ENCODE measurements at regions not wholly inside any gene's neighbourhood (a gene's known extent, or its start where the extent isn't known, plus 50 kb on each side); places are given as distances from the start of the nearest gene placed in this dataset.

DNA sequence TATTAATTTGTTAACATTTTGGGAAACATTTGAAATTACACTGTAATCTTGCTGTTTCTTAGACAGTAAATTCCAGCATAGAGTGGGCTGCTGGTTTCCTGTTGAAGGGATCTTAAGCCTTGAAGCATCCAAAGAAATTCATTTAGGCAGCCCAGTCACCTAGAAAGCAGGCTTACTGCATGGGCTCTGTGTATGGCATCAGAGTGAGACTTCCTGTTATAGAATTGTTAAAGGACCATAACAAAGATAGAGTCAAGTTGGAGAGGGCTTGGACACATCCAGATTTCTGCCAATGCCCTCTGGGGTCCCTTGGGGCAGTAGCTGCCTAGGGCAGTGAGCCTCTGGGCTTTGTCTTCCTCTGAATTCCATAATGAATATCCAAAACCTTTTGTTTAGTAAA is 149.2 kb downstream of the DYRK2 start:
- Histone ChIP-seq H3K36me3 (replicated peaks in 1 of 2; ENCODE audit: control insufficient read depth in 2 of 2, insufficient read depth in 2 of 2, low read length in 2 of 2) (no peaks in the 10 kb centered on the region), H3K79me1 (ENCODE audit: low read depth, low read length) (no peaks in the 10 kb centered on the region), H2BK15ac (ENCODE audit: low read length) (no peak overlapping the region), H3K4ac (ENCODE audit: low read length) (no peak overlapping the region), H3K14ac (ENCODE audit: low read length) (no peak overlapping the region), H2AFZ (ENCODE audit: low read length) (no peak overlapping the region), H3K18ac (ENCODE audit: low read length) (no peak overlapping the region), H3K4me2 (ENCODE audit: insufficient read depth, low read length, poor library complexity, severe bottlenecking) (no peak overlapping the region), H2AK5ac (ENCODE audit: low read depth, low read length) (no peak overlapping the region), H2BK5ac (ENCODE audit: low read length) (no peak overlapping the region), H3K23ac (ENCODE audit: low read depth, low read length, poor library complexity) (no peak overlapping the region), H3K9ac (ENCODE audit: low read depth, low read length, poor library complexity) (no peak overlapping the region), H3K4me3 (ENCODE audit: low read length in 2 of 2) (no peak overlapping the region), H3K9me3 (replicated peaks in 1 of 2; ENCODE audit: control insufficient read depth in 2 of 2, insufficient read depth in 1 of 2, low read depth in 1 of 2, low read length in 2 of 2) (no peaks in the 10 kb centered on the region), H4K8ac (ENCODE audit: low read depth, low read length) (no peak overlapping the region), H4K91ac (ENCODE audit: low read depth, low read length, poor library complexity) (no peak overlapping the region), H3K27me3 (ENCODE audit: control insufficient read depth in 3 of 3, insufficient read depth in 3 of 3, low read depth in 1 of 3, low read length in 3 of 3) (no peaks in the 10 kb centered on the region), H2BK120ac (ENCODE audit: low read depth, low read length) (no peak overlapping the region), H2BK12ac (ENCODE audit: low read length) (no peak overlapping the region), H3K27ac (replicated peaks; ENCODE audit: low read length) (no peak overlapping the region), H3K4me1 (ENCODE audit: control insufficient read depth in 2 of 2, insufficient read depth in 1 of 2, low read depth in 1 of 2, low read length in 2 of 2) (peaks cover 0 to 9% of the 10 kb centered on the region in 2 donors)
- no peak for DNase-seq (ENCODE audit: low spot score)

DNA sequence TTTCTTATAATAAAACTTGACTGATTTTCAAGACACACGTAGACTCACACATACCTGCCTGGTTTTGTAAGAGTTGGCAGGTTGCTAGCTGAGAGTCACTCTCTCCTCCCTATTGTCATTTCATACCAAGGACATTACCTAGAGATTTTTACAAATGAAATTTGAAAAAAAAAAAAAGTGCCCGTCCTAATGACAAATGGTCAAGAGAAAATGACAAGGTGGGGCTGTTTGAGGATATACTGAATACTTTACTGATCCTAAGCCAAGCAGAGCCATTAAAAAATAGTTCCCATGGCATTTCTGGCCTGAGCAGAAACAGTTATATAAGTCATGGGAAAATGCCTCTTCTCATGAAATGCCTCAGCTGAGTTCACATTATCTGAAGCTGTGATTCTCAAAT is 150.2 kb downstream of the DYRK2 start:
- Histone ChIP-seq H2BK120ac (ENCODE audit: low read depth, low read length) (no peak overlapping the region), H2AFZ (ENCODE audit: low read length) (no peak overlapping the region), H3K4me3 (ENCODE audit: low read length in 2 of 2) (no peak overlapping the region), H2BK5ac (ENCODE audit: low read length) (no peak overlapping the region), H3K4me1 (ENCODE audit: control insufficient read depth in 2 of 2, insufficient read depth in 1 of 2, low read depth in 1 of 2, low read length in 2 of 2) (peaks cover 0 to 14% of the 10 kb centered on the region in 2 donors), H2BK15ac (ENCODE audit: low read length) (no peak overlapping the region), H3K18ac (ENCODE audit: low read length) (no peak overlapping the region), H3K27me3 (ENCODE audit: control insufficient read depth in 3 of 3, insufficient read depth in 3 of 3, low read depth in 1 of 3, low read length in 3 of 3) (no peaks in the 10 kb centered on the region), H2AK5ac (ENCODE audit: low read depth, low read length) (no peak overlapping the region), H3K79me1 (ENCODE audit: low read depth, low read length) (no peaks in the 10 kb centered on the region), H4K8ac (ENCODE audit: low read depth, low read length) (no peak overlapping the region), H3K27ac (replicated peaks; ENCODE audit: low read length) (no peak overlapping the region), H3K14ac (ENCODE audit: low read length) (no peak overlapping the region), H2BK12ac (ENCODE audit: low read length) (no peak overlapping the region), H3K36me3 (replicated peaks in 1 of 2; ENCODE audit: control insufficient read depth in 2 of 2, insufficient read depth in 2 of 2, low read length in 2 of 2) (no peaks in the 10 kb centered on the region), H4K91ac (ENCODE audit: low read depth, low read length, poor library complexity) (no peak overlapping the region), H3K4ac (ENCODE audit: low read length) (no peak overlapping the region), H3K23ac (ENCODE audit: low read depth, low read length, poor library complexity) (no peak overlapping the region), H3K9ac (ENCODE audit: low read depth, low read length, poor library complexity) (no peak overlapping the region), H3K9me3 (replicated peaks in 1 of 2; ENCODE audit: control insufficient read depth in 2 of 2, insufficient read depth in 1 of 2, low read depth in 1 of 2, low read length in 2 of 2) (no peaks in the 10 kb centered on the region), H3K4me2 (ENCODE audit: insufficient read depth, low read length, poor library complexity, severe bottlenecking) (no peak overlapping the region)
- WGBS, 2 donors (ENCODE audit: extremely low coverage in 2 of 2, insufficient read length in 2 of 2, insufficient replicate concordance in 1 of 2): no CpG with 5 or more reads among the region's 2 CpGs
- DNase-seq (ENCODE audit: low spot score): no peak

DNA sequence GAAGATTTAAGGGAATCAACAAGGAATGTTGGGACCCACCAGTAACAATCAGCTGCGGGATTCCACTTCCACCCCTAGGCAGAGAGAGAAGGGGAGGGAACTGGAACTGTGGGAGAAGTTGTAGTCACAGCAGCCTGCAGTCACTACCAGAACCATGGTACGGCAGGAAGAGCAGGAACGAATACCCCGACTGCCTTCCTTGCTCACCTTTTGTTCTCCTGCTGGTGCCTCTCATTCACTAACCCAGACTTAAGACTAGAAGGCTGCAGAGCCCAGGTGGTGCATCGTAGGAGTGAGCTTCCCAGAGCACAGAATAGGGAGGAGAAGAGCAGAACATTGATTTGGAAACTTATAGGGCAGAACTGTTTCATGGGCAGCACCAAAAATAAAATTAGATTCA is 154.2 kb downstream of the DYRK2 start:
- Histone ChIP-seq H3K27me3 (ENCODE audit: control insufficient read depth in 3 of 3, insufficient read depth in 3 of 3, low read depth in 1 of 3, low read length in 3 of 3) (peaks cover 0 to 3% (median 0%) of the 10 kb centered on the region in 3 experiments), H3K9me3 (replicated peaks in 1 of 2; ENCODE audit: control insufficient read depth in 2 of 2, insufficient read depth in 1 of 2, low read depth in 1 of 2, low read length in 2 of 2) (no peaks in the 10 kb centered on the region), H3K4me2 (ENCODE audit: insufficient read depth, low read length, poor library complexity, severe bottlenecking) (no peak overlapping the region), H2BK5ac (ENCODE audit: low read length) (no peak overlapping the region), H4K91ac (ENCODE audit: low read depth, low read length, poor library complexity) (no peak overlapping the region), H3K27ac (replicated peaks; ENCODE audit: low read length) (no peak overlapping the region), H4K8ac (ENCODE audit: low read depth, low read length) (no peak overlapping the region), H3K23ac (ENCODE audit: low read depth, low read length, poor library complexity) (no peak overlapping the region), H2BK120ac (ENCODE audit: low read depth, low read length) (no peak overlapping the region), H3K4ac (ENCODE audit: low read length) (no peak overlapping the region), H3K79me1 (ENCODE audit: low read depth, low read length) (no peaks in the 10 kb centered on the region), H3K9ac (ENCODE audit: low read depth, low read length, poor library complexity) (no peak overlapping the region), H2AK5ac (ENCODE audit: low read depth, low read length) (no peak overlapping the region), H3K4me1 (ENCODE audit: control insufficient read depth in 2 of 2, insufficient read depth in 1 of 2, low read depth in 1 of 2, low read length in 2 of 2) (peaks cover 0 to 11% of the 10 kb centered on the region in 2 donors), H2AFZ (ENCODE audit: low read length) (no peak overlapping the region), H3K14ac (ENCODE audit: low read length) (no peak overlapping the region), H3K36me3 (replicated peaks in 1 of 2; ENCODE audit: control insufficient read depth in 2 of 2, insufficient read depth in 2 of 2, low read length in 2 of 2) (no peaks in the 10 kb centered on the region), H3K18ac (ENCODE audit: low read length) (no peak overlapping the region), H3K4me3 (ENCODE audit: low read length in 2 of 2) (no peak overlapping the region), H2BK12ac (ENCODE audit: low read length) (no peak overlapping the region), H2BK15ac (ENCODE audit: low read length) (no peak overlapping the region)
- WGBS, 2 donors (ENCODE audit: extremely low coverage in 2 of 2, insufficient read length in 2 of 2, insufficient replicate concordance in 1 of 2): no CpG with 5 or more reads among the region's 5 CpGs
- DNase-seq (ENCODE audit: low spot score): no peak

DNA sequence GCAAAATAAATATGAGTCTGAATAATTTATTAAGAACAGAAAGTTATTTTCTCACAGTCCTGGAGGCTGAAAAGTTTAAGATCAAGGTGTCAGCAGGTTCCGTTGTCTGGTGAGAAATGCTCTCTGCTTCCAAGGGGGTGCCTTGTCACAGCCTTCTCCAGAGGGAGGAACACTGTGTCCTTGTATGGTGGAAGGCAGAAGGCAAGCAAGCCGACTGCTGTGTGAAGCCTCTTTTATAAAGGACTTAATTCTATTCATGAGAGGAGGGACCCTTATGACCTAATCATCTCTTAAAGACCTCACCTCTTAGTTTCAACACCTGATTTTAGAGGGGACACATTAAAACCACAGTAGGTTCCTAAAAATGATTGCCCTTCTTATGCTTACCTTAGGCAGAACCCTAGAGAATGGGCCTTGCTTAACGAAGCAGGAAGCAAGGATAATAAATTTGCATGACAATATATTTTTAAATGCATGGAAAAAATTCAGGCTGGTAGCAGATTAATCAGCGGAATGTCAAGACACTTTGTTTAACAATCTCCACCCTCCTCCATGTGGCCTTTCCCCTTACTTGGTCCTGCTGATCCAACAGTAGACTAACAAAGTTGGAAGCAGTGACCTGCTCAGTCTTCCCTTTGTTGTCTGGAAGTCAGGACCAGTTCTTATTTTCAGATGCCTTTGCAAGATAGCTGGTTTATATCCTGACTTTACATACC is 154.9 kb downstream of the DYRK2 start:
- H3K4me3 ChIP-seq (ENCODE audit: low read length in 2 of 2): no peak overlapping the region
- H3K9me3 ChIP-seq (replicated peaks in 1 of 2; ENCODE audit: control insufficient read depth in 2 of 2, insufficient read depth in 1 of 2, low read depth in 1 of 2, low read length in 2 of 2): no peaks in the 10 kb centered on the region
- H2BK15ac ChIP-seq (ENCODE audit: low read length): no peak overlapping the region
- H3K9ac ChIP-seq (ENCODE audit: low read depth, low read length, poor library complexity): no peak overlapping the region
- no peak overlapping the region for H2AFZ ChIP-seq (ENCODE audit: low read length)
- no peak overlapping the region for H3K4ac ChIP-seq (ENCODE audit: low read length)
- H3K23ac ChIP-seq (ENCODE audit: low read depth, low read length, poor library complexity): no peak overlapping the region
- no peak overlapping the region for H3K27ac ChIP-seq (replicated peaks; ENCODE audit: low read length)
- no peak overlapping the region for H4K91ac ChIP-seq (ENCODE audit: low read depth, low read length, poor library complexity)
- no peak overlapping the region for H4K8ac ChIP-seq (ENCODE audit: low read depth, low read length)
- H3K14ac ChIP-seq (ENCODE audit: low read length): no peak overlapping the region
- no peaks in the 10 kb centered on the region for H3K79me1 ChIP-seq (ENCODE audit: low read depth, low read length)
- no peaks in the 10 kb centered on the region for H3K36me3 ChIP-seq (replicated peaks in 1 of 2; ENCODE audit: control insufficient read depth in 2 of 2, insufficient read depth in 2 of 2, low read length in 2 of 2)
- peaks cover 0 to 3% (median 0%) of the 10 kb centered on the region in 3 experiments for H3K27me3 ChIP-seq (ENCODE audit: control insufficient read depth in 3 of 3, insufficient read depth in 3 of 3, low read depth in 1 of 3, low read length in 3 of 3)
- WGBS, 2 donors (ENCODE audit: extremely low coverage in 2 of 2, insufficient read length in 2 of 2, insufficient replicate concordance in 1 of 2): no CpG with 5 or more reads among the region's 4 CpGs
- H2BK5ac ChIP-seq (ENCODE audit: low read length): no peak overlapping the region
- no peak overlapping the region for H2BK120ac ChIP-seq (ENCODE audit: low read depth, low read length)
- H3K4me2 ChIP-seq (ENCODE audit: insufficient read depth, low read length, poor library complexity, severe bottlenecking): no peak overlapping the region
- no peak overlapping the region for H2BK12ac ChIP-seq (ENCODE audit: low read length)
- H2AK5ac ChIP-seq (ENCODE audit: low read depth, low read length): no peak overlapping the region
- peaks cover 0 to 11% of the 10 kb centered on the region in 2 donors for H3K4me1 ChIP-seq (ENCODE audit: control insufficient read depth in 2 of 2, insufficient read depth in 1 of 2, low read depth in 1 of 2, low read length in 2 of 2)
- H3K18ac ChIP-seq (ENCODE audit: low read length): no peak overlapping the region
- DNase-seq (ENCODE audit: low spot score): no peak
